Activated naive CD8-positive, alpha-beta T cell treated with anti-CD3 and anti-CD28 coated beads for 36 hours (primary cell): ENCODE measurements at regions not wholly inside any gene's neighbourhood (a gene's known extent, or its start where the extent isn't known, plus 50 kb on each side); places are given as distances from the start of the nearest gene placed in this dataset.

ENCODE experiments used
- DNase-seq: peaks from one replicate; pipeline ENCODE4 v3.0.0; 2021
- H3K27ac Mint-ChIP-seq: one replicate; pipeline ENCODE4 v1.8.0; 2022; ENCODE audit warnings: mild to moderate bottlenecking, moderate library complexity, mixed read lengths
- H3K27me3 Mint-ChIP-seq: one replicate; pipeline ENCODE4 v1.8.0; 2022; ENCODE audit warnings: mild to moderate bottlenecking, mixed read lengths
- H3K36me3 Mint-ChIP-seq: one replicate; pipeline ENCODE4 v1.8.0; 2021; ENCODE audit warnings: mild to moderate bottlenecking, mixed read lengths
- H3K4me1 Mint-ChIP-seq: one replicate; pipeline ENCODE4 v1.8.0; 2021; ENCODE audit warnings: mixed read lengths
- H3K4me3 Mint-ChIP-seq: one replicate; pipeline ENCODE4 v1.8.0; 2022; ENCODE audit warnings: mild to moderate bottlenecking, moderate library complexity, mixed read lengths
- H3K9me3 Mint-ChIP-seq: one replicate; pipeline ENCODE4 v1.8.0; 2022; ENCODE audit warnings: mixed read lengths

- no peak overlapping the region for H3K27ac Mint-ChIP-seq
Observed at GRCh38 chr6:12572896-12573827, 143.4 kb upstream of the PHACTR1 start.

DNA sequence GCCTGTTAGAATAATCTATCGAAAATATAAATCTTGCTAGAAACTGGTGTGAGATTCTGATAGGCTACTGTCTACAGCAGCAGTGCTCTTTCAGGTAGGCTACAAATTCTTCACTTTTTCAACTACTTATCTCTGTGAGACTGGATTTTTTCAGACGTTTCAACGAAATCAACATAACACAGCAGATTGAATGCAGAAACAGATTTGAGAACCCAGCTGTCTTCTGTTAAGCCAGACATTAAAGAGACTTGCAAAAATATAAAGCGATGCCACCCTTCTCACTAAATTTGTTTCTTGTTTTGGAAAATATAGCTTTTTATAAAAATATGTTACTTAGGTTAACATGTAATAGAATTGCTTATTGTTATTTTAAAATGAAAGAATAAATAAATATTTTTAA lies 140.6 kb upstream of the PHACTR1 start:
- H3K27me3 Mint-ChIP-seq = no peaks in the 10 kb centered on the region
- no peaks in the 10 kb centered on the region for H3K9me3 Mint-ChIP-seq
- no peaks in the 10 kb centered on the region for H3K4me1 Mint-ChIP-seq
- H3K4me3 Mint-ChIP-seq = no peak overlapping the region
- no peak for DNase-seq
- no peaks in the 10 kb centered on the region for H3K36me3 Mint-ChIP-seq
- no peak overlapping the region for H3K27ac Mint-ChIP-seq

More at GRCh38 chr6:12572896-12573827, 143.4 kb upstream of the PHACTR1 start:
- Mint-ChIP-seq H3K9me3 (no peaks in the 10 kb centered on the region), H3K4me1 (no peaks in the 10 kb centered on the region), H3K4me3 (no peak overlapping the region), H3K27me3 (peaks cover 3% of the 10 kb centered on the region), H3K36me3 (no peaks in the 10 kb centered on the region)
- no peak for DNase-seq

DNA sequence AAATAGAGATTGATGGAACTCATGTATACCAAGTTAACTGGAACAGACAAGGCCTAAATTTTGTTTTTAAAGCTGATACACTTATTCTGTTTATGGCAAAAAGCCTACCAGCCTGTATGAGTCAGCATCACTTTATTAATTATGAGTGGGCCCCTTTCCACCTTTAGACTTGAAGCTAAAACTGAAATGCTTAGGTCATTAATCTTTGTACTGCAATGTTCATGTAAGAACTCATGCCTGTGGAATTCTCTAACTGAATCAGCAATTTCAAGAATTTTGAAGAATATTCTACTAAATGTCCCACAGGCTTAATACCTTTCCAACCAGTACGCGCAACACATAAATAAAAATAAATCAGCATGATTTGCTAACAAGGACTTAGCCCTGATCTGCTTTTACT lies 140.2 kb upstream of the PHACTR1 start:
- no peak for DNase-seq
- no peak overlapping the region for H3K27ac Mint-ChIP-seq
- H3K4me1 Mint-ChIP-seq = no peaks in the 10 kb centered on the region
- no peaks in the 10 kb centered on the region for H3K27me3 Mint-ChIP-seq
- no peak overlapping the region for H3K4me3 Mint-ChIP-seq
- no peaks in the 10 kb centered on the region for H3K36me3 Mint-ChIP-seq
- H3K9me3 Mint-ChIP-seq = no peaks in the 10 kb centered on the region

GRCh38 chr6:12577124-12577850 lies 139.3 kb upstream of the PHACTR1 start:
- DNase-seq = no peak
- Mint-ChIP-seq H3K4me3 (no peak overlapping the region), H3K27ac (no peak overlapping the region), H3K27me3 (no peaks in the 10 kb centered on the region), H3K4me1 (no peaks in the 10 kb centered on the region), H3K9me3 (no peaks in the 10 kb centered on the region), H3K36me3 (no peaks in the 10 kb centered on the region)

- no peak for DNase-seq
- H3K36me3 Mint-ChIP-seq = no peaks in the 10 kb centered on the region
- no peak overlapping the region for H3K4me3 Mint-ChIP-seq
- no peaks in the 10 kb centered on the region for H3K9me3 Mint-ChIP-seq
- H3K27me3 Mint-ChIP-seq = no peaks in the 10 kb centered on the region
- H3K27ac Mint-ChIP-seq = no peak overlapping the region
- H3K4me1 Mint-ChIP-seq = no peaks in the 10 kb centered on the region
Observed at GRCh38 chr6:12578097-12578496, 138.5 kb upstream of the PHACTR1 start.

DNA sequence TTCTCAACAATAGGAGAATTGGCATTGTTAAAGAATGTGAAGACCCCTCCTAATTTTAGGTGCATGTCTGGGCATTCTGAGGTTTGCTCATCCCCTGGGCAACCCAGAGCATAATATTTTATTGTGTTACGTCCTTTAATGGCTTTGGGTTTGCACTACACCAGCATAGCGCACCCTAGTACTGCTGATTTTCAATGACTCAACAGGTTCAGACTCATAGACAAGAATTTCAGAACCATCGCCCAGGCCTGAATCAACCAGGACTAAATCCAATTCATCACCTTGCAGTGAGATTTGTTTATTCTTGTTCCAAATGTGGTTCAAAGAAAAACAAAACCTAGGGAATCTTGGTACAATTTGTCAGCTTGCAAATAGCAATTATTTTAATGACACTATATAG lies 137.8 kb upstream of the PHACTR1 start:
- no peak for DNase-seq
- no peaks in the 10 kb centered on the region for H3K4me1 Mint-ChIP-seq
- H3K27me3 Mint-ChIP-seq = no peaks in the 10 kb centered on the region
- H3K27ac Mint-ChIP-seq = no peak overlapping the region
- H3K4me3 Mint-ChIP-seq = no peak overlapping the region
- H3K9me3 Mint-ChIP-seq = no peaks in the 10 kb centered on the region
- no peaks in the 10 kb centered on the region for H3K36me3 Mint-ChIP-seq

- no peak for DNase-seq
- H3K27me3 Mint-ChIP-seq = peaks cover under 1% of the 10 kb centered on the region
- no peaks in the 10 kb centered on the region for H3K4me1 Mint-ChIP-seq
- no peak overlapping the region for H3K4me3 Mint-ChIP-seq
- no peaks in the 10 kb centered on the region for H3K36me3 Mint-ChIP-seq
- no peak overlapping the region for H3K27ac Mint-ChIP-seq
- H3K9me3 Mint-ChIP-seq = no peaks in the 10 kb centered on the region
Observed at GRCh38 chr6:12580290-12580689, 136.3 kb upstream of the PHACTR1 start.

GRCh38 chr6:12582421-12583110 lies 134.0 kb upstream of the PHACTR1 start:
- Mint-ChIP-seq H3K9me3 (no peaks in the 10 kb centered on the region), H3K36me3 (no peaks in the 10 kb centered on the region), H3K4me3 (no peak overlapping the region), H3K27ac (no peak overlapping the region), H3K4me1 (no peaks in the 10 kb centered on the region), H3K27me3 (peaks cover 13% of the 10 kb centered on the region)
- no peak for DNase-seq

- Mint-ChIP-seq H3K27me3 (peaks cover 16% of the 10 kb centered on the region), H3K4me1 (no peaks in the 10 kb centered on the region), H3K9me3 (no peaks in the 10 kb centered on the region), H3K36me3 (no peaks in the 10 kb centered on the region), H3K27ac (no peak overlapping the region), H3K4me3 (no peak overlapping the region)
- no peak for DNase-seq
Observed at GRCh38 chr6:12584631-12585405, 131.7 kb upstream of the PHACTR1 start.

DNA sequence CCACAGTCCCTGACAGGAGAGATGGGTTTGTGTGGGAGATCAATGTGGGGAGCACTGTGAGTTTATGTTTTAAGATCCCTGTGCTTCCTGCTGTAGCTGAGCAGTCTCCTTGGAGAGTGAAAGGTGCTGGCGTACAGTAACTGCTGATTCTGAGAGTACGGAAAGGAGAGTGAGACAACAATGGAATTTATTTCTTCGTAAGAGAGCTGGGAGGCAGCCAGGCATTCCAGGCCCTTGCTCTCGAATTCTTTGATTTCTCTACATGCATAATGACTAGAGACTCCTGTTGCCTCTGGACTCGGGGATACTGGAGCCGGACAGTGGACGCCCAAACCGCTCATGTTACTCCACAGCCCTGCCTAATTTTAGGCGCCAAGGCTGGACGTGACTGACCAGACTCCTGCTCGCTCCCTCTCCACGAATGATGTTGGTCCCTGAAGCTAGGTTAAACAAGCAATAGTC lies 131.0 kb upstream of the PHACTR1 start:
- H3K9me3 Mint-ChIP-seq = no peaks in the 10 kb centered on the region
- H3K4me3 Mint-ChIP-seq = no peak overlapping the region
- no peak overlapping the region for H3K27ac Mint-ChIP-seq
- DNase-seq = no peak
- H3K36me3 Mint-ChIP-seq = no peaks in the 10 kb centered on the region
- H3K4me1 Mint-ChIP-seq = no peaks in the 10 kb centered on the region
- peaks cover 16% of the 10 kb centered on the region for H3K27me3 Mint-ChIP-seq

- H3K4me1 Mint-ChIP-seq = no peaks in the 10 kb centered on the region
- no peak for DNase-seq
- H3K36me3 Mint-ChIP-seq = no peaks in the 10 kb centered on the region
- H3K27ac Mint-ChIP-seq = no peak overlapping the region
- no peaks in the 10 kb centered on the region for H3K9me3 Mint-ChIP-seq
- no peak overlapping the region for H3K4me3 Mint-ChIP-seq
- peaks cover 16% of the 10 kb centered on the region for H3K27me3 Mint-ChIP-seq
Observed at GRCh38 chr6:12586721-12587480, 129.7 kb upstream of the PHACTR1 start.

DNA sequence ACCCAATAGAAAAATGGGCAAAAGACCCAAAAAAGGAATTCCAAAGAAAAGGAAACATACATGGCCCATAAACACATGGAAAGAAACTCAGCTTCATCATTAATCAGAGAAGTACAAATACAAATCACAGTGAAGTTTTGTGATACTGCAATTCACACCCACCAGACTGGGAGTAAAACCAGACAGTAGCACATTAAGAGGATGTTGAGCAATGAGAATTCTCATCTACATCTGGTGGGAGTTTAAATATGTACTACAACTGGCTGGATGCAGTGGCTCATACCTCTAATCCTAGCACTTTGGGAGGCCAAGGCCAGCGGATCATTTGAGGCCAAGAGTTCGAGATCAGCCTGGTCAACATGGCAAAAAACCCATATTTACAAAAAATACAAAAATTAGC lies 125.7 kb upstream of the PHACTR1 start:
- DNase-seq = no peak
- Mint-ChIP-seq H3K4me1 (no peaks in the 10 kb centered on the region), H3K9me3 (no peaks in the 10 kb centered on the region), H3K4me3 (no peak overlapping the region), H3K27me3 (peaks cover 21% of the 10 kb centered on the region), H3K27ac (no peak overlapping the region), H3K36me3 (no peaks in the 10 kb centered on the region)

DNA sequence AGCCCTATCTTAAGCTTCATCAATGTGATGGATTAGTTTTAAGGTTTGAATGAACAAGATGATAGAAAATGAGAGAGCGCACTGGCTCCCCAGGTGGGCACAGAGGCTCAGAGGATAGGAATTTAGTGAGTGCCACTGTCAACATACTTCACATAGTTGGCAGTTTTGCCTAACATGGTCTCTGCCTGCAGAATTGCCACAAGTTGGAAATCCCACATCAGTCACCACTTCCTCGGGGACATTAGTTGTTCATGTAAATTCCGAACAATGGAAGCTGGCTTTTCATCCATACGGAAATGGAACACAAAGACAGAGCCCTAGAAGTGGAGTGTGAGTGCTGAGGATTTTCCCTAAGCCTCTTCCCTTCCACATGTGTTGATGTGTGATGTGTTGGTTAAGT lies 123.9 kb upstream of the PHACTR1 start:
- Mint-ChIP-seq H3K4me3 (no peak overlapping the region), H3K9me3 (no peaks in the 10 kb centered on the region), H3K27ac (no peak overlapping the region), H3K27me3 (peaks cover 11% of the 10 kb centered on the region), H3K36me3 (no peaks in the 10 kb centered on the region), H3K4me1 (no peaks in the 10 kb centered on the region)
- DNase-seq = no peak
